Ascending aorta (tissue), 2 donors: ENCODE measurements at regions not wholly inside any gene's neighbourhood (a gene's known extent, or its start where the extent isn't known, plus 50 kb on each side); places are given as distances from the start of the nearest gene placed in this dataset.
"Not testable (repeated sequence)": the region's sequence is repeated elsewhere in the genome, so short reads cannot be mapped to it uniquely, and the experiment has no call there.

Experiments used
- DNase-seq, 2 donors: peaks; one replicate each; pipeline ENCODE4 v3.0.0-alpha.2; 2019; ENCODE audit warnings: low spot score in 2 of 2
- H3K27ac ChIP-seq, 2 donors: fragments of 200-600 bp; sonication (generic); one replicate each; pipeline ENCODE4 v1.5.1; 2016 to 2017; ENCODE audit warnings: mild to moderate bottlenecking in 1 of 2
- H3K27me3 ChIP-seq: fragments of 200-600 bp; sonication (generic); one replicate; pipeline ENCODE4 v1.5.1; 2017
- H3K36me3 ChIP-seq, 2 donors: fragments of 200-600 bp; sonication (generic); one replicate each; pipeline ENCODE4 v1.5.1; 2016
- H3K4me1 ChIP-seq, 2 donors: fragments of 200-600 bp; sonication (generic); one replicate each; pipeline ENCODE4 v1.5.1; 2016 to 2017; ENCODE audit warnings: mild to moderate bottlenecking in 1 of 2
- H3K4me3 ChIP-seq, 2 donors: fragments of 200-600 bp; sonication (generic); one replicate each; pipeline ENCODE4 v1.5.1; 2016 to 2017; ENCODE audit warnings: mild to moderate bottlenecking in 1 of 2
- H3K9me3 ChIP-seq, 2 donors: fragments of 200-600 bp; sonication (generic); one replicate each; pipeline ENCODE4 v1.5.1; 2016
- intact Hi-C: fragments of 100-400 bp; cut with DNase I; formaldehyde crosslinking; loops from one replicate; pipeline ENCODE4 v1.15.1; 2023

DNA sequence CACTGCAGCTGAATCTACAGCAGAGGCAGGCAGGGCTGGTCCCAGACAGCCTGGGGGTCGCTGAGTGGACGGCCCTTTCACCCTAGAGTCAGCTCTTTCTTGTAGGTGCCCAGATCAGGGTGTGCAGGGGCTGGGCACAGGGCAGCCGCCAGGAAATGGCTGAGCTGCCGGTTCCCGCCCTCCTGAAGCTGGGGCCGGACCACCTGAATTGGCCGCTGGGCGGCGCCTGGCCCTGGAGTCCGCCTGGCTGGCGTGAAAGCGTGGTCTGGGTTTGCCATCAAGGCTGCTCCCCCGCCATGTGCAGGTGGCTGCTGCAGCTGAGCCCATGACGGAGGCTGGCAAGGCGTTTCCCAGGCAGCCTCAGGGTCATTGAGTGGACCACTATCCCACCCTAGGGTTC, 85.7 kb downstream of the POTEM start:
- DNase-seq, intact Hi-C loops, H3K4me1 ChIP-seq, H3K27ac ChIP-seq, H3K36me3 ChIP-seq, H3K4me3 ChIP-seq, H3K9me3 ChIP-seq, H3K27me3 ChIP-seq: not testable (repeated sequence)

DNA sequence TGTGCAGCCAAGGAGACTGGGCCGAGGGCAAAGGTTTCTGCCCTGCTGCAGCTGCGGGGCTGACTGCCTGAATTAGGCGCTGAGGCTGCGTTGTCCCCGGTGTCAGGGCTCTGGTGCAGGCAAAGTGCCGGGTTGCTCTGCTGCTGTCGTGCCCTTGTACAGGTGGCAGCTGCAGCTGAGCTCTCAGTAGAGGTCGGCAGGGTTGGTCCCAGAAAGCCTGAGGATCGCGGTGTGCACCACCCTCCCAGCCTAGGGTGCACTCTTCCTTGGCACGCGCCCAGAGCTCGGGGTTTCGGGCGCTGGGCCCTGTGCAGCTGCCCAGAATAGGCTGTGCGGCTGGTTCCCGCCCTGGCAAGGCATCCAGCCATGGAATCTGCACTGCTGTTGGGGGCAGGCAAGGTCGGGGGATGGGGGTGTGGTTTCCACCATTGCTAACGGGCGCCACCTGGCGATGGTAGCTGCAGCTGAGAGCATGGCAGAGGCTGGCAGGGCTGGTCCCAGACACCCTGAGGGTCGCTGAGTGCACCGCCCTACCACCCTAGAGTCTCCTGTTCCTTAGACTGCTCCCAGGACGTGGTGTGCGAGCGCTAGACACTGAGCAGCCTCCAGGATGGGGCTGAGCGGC, 86.3 kb downstream of the POTEM start:
- H3K27me3 ChIP-seq, H3K27ac ChIP-seq, H3K4me3 ChIP-seq, H3K36me3 ChIP-seq, H3K4me1 ChIP-seq, H3K9me3 ChIP-seq, DNase-seq, intact Hi-C loops: not testable (repeated sequence)

DNA sequence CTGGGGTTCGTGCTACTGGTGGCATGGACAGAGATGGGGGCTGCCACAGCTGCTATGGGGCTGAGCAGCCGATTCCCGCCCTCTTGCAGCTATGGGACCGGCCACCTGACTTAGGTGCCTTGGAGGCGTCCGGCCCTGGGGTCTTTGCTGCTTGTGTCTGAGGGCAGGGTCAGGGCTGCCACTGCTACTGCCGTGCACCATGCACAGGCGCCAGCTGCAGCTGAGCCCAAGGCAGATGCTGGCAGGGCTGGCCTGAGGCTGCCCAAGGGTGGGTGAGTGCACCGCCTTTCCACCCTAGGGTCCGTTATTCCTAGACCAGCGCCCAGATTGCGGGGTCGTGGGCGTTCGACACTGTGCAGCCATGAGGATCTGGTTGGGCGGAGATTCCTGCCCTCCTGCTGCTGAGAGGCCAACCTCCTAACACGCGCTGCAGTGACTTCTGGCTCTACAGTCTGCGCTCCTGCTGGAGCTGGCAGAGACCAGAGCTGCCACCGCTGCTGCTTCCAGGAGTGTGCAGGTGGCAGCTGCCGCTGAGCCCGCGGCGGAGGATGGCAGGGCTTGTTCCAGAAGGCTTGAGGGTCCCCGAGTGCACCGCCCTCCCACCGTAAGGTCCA, 87.0 kb downstream of the POTEM start:
- intact Hi-C loops = not testable (repeated sequence)

DNA sequence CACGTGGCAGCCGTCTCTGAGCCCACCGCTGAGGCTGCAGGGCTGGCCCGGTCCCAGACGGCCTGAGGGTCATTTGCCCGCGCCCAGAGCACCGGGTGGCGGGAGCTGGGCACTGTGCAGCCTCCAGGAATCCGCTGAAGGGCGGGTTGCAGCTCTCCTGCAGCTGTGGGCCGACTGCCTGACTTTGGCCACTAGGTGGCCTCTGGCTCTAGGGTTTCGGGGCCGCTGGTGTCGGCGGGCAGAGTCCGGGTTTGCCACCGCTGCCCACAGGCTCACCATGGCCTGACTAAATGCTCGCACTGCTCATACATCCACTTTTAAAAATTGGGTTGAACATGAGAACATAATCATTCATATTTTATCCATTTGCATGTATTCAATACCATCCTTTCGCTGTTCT, 87.7 kb downstream of the POTEM start:
- H3K4me1 ChIP-seq, intact Hi-C loops, H3K9me3 ChIP-seq, H3K27me3 ChIP-seq, H3K4me3 ChIP-seq, H3K27ac ChIP-seq, DNase-seq, H3K36me3 ChIP-seq: not testable (repeated sequence)

More for the DNA sequence above, 87.0 kb downstream of the POTEM start:
- H3K36me3 ChIP-seq, DNase-seq, H3K9me3 ChIP-seq, H3K4me1 ChIP-seq, H3K27me3 ChIP-seq, H3K4me3 ChIP-seq, H3K27ac ChIP-seq: not testable (repeated sequence)

DNA sequence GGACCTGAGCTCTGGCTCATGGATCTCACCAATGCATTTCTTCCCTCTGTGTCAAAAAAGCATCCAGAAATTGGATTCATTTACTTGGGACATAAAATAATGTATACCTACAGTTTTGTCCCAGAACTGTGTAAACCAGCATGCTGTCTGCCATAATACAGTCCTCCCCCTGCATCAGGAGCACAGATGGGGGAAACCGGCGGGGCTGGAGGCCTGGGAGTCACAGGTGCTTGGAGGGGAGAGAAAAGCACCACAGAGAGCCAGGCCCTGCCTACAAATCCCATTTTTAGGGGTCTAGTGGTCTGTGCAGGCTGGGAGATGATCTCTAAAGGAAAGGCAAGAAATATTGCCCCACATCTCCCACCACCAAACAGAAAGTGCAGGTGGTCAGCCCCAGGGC, 91.8 kb downstream of the POTEM start:
- intact Hi-C loops, H3K9me3 ChIP-seq, H3K27me3 ChIP-seq, H3K4me1 ChIP-seq, H3K4me3 ChIP-seq, H3K27ac ChIP-seq, H3K36me3 ChIP-seq, DNase-seq: not testable (repeated sequence)

DNA sequence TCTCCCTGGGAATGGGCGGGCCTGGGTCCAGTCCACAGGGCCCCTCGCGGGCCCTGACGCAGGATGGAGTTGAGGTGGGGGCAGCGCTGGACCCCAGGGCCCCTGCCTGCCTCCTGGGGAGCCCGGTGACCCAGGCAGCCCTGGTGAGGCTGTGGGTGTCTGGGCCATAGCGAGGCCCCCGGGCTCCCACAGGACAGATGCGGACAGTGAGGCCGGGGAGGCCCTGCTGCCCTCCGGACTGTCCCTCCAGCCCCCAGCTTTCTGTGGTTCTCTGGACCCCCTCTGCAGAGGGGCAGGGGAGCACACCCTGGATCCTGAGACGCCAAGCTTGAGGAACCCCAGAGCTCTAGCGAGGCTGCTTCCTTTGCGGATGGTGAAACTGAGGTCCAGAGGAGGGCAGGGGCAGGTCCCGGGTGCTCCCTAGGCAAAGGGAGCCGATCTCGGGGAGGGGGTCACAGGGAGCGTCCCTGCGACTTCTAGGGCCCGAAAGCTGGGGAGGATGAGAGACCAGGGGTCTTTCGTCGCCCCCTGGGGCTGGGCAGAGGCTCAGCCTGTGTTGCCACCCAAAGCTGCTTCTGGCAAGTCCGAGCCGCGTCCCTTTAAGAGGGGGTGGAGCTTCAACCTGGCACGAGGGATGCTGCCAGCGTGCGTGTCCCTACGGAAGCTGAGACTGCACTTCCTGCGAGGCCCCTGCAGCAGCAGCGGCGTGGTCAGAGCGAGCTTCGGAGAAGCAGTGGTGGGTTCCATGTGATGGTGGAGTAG, 94.6 kb downstream of the POTEM start:
- H3K27me3 ChIP-seq, H3K4me3 ChIP-seq, H3K9me3 ChIP-seq, H3K36me3 ChIP-seq, H3K27ac ChIP-seq, H3K4me1 ChIP-seq, intact Hi-C loops, DNase-seq: not testable (repeated sequence)

DNA sequence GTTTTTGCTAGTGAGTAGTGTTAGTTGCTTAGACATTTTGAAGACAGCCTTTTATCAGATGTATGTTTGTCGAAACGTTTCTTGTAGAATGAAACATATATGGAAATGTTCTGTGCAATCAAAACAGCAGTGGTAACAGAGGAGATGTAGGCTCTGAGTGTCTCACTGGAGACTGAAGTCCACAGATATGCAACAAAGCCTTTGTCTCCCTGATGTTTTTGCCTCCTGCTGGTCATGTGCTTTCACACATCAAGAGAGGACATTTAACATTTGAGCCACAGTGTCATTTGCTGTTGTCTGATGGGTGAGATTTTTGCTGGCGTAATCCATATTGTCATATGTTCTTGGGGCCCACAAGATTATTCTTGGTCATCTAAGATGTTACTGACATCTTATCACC, 101.7 kb downstream of the POTEM start:
- H3K27me3 ChIP-seq, H3K4me3 ChIP-seq, H3K36me3 ChIP-seq, H3K9me3 ChIP-seq, DNase-seq, H3K4me1 ChIP-seq, intact Hi-C loops, H3K27ac ChIP-seq: not testable (repeated sequence)

DNA sequence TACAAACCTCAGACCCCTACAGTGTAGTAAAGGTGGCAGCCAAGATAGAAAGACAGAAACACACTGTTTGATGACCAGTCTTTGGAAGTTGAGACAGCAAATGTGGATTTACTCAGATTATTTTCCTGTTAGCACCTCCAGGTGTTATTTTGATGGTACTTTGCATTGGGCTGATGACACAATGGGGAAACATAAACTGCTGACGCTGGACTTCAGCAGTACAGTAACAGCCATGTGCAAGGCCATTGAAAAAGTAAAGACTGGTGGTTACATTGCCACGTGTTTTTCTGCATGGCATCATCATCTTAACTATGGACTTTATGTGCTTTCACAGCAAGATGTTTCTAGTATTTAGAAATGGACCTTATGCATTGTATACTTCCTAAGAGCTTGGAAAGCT, 105.3 kb downstream of the POTEM start:
- H3K9me3 ChIP-seq, H3K36me3 ChIP-seq, H3K27ac ChIP-seq, H3K27me3 ChIP-seq, H3K4me3 ChIP-seq, H3K4me1 ChIP-seq, intact Hi-C loops, DNase-seq: not testable (repeated sequence)

DNA sequence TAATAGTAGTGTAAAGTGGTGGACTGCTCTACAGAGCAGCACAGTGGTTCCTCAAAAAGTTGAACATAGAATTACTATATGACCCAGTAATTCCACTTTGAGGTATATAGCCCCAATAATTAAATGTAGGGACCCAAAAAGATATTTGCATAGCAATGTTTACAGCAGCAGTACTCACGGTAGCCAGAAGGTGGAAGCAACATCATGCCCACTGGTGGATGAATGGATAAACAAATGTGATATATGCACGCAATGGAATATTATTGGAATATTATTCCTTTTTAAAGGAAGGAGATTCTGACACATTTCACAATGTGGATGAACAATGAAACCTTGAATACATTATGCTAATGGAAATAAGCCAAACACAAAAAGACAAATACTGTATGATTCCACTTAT, 121.4 kb downstream of the POTEM start:
- H3K4me1 ChIP-seq, H3K27me3 ChIP-seq, H3K4me3 ChIP-seq, H3K9me3 ChIP-seq, H3K27ac ChIP-seq, intact Hi-C loops, H3K36me3 ChIP-seq, DNase-seq: not testable (repeated sequence)

DNA sequence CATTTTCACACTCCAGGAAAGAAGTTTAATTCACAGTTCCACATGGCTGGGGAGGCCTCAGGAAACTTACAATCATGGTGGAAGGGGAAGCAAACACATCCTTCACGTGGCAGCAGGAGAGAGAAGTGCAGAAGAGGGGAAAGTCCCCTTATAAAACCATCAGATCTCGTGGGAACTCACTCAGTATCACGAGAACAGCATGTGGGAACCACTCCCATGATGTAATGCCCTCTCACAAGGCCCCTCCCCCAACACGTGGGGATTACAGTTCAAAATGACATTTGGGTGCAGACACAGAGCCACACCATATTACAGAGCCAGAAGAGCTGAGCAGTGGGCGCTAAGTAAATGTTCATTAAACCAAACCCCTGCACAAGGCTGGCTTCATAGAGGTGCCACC, 126.0 kb downstream of the POTEM start:
- intact Hi-C loops, H3K27me3 ChIP-seq, H3K4me3 ChIP-seq: not testable (repeated sequence)

DNA sequence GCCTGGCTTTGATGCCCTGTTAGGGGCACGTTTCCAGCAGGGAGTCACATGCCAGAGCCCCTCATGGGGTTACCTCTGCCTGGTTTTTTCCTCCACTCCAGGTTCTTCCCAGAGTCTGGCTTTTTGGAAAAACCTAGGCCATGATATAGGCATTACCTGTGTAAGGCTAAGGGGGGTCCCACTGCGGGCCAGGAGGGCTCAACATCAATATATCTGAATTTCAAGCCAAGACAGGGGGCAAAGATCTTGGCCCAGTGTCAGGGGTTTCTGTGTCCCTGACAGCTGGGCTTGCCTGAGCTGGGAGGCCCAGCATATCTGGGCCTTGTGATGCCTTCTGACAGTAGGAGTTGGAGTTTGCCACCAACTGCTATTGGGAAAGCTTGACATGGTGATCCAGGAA, 127.5 kb downstream of the POTEM start:
- H3K9me3 ChIP-seq, H3K4me1 ChIP-seq, H3K36me3 ChIP-seq, H3K4me3 ChIP-seq, H3K27me3 ChIP-seq, DNase-seq, H3K27ac ChIP-seq, intact Hi-C loops: not testable (repeated sequence)

More for the DNA sequence above, 126.0 kb downstream of the POTEM start:
- H3K36me3 ChIP-seq, DNase-seq, H3K4me1 ChIP-seq, H3K9me3 ChIP-seq, H3K27ac ChIP-seq: not testable (repeated sequence)

DNA sequence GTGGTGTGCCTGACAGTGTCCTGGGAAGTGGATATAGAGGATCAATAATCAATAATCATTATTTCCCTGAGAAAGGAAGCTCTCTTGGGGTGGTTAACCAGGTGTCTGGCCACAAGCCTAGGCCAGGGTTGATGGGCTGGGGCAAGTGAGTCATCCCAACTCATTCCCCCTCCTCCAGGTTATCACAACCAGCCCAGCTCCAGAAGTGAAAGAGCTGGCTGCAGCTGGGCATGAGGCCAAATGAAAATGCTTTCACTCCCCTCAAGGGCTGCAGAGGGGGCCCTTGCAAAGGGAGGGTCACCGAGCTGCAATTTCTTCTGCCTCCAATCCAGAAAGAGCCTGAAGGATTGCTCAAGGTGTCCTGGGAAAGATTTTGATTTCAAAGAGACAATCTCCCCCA, 127.9 kb downstream of the POTEM start:
- H3K4me3 ChIP-seq, intact Hi-C loops, DNase-seq, H3K9me3 ChIP-seq, H3K4me1 ChIP-seq, H3K36me3 ChIP-seq, H3K27ac ChIP-seq, H3K27me3 ChIP-seq: not testable (repeated sequence)

DNA sequence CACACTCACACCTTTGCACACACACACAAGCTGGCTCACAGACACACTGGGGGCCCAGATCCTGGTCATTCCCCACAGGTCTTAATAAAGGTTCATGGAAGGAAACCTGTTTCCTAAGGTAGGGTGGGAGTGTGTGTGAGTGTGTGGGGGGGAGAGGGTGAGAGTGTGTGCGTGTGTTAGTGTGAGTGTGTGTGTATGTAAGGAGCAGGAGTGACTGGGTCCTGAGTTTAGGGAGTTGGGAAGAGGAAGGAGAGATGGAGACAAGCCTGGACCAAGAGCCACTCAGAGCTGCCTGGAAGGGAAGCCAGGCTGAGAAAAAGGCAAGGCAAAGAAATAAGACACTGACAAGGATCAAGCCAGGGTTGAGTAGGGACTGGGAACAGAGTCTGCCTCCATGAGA, 129.2 kb downstream of the POTEM start:
- H3K27me3 ChIP-seq, H3K4me3 ChIP-seq, H3K36me3 ChIP-seq, DNase-seq, H3K4me1 ChIP-seq, intact Hi-C loops, H3K27ac ChIP-seq, H3K9me3 ChIP-seq: not testable (repeated sequence)

DNA sequence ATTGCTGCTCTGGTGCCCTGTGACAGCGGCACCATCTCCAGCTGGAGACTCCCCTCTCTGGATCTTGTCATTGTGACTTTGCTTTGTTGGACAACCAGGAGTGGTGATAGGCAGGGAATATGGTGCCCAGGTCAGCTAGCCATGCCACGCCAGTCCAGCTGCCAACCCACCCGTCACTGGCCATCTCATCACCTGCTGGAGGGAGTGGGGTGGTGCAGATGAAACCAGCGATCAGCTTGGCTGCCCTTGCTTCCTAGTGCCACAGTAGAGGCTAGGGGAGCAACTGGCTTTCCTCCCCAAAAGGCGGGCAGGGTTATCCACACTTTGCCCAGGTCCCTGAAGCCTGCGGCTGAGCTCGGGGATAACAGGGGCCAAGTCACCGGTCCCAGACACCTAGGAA, 129.6 kb downstream of the POTEM start:
- H3K4me1 ChIP-seq, H3K36me3 ChIP-seq, H3K4me3 ChIP-seq, intact Hi-C loops, H3K9me3 ChIP-seq, H3K27me3 ChIP-seq, DNase-seq, H3K27ac ChIP-seq: not testable (repeated sequence)
